ENCODE measurements at regions not wholly inside any gene's neighbourhood (a gene's known extent, or its start where the extent isn't known, plus 50 kb on each side); places are given as distances from the start of the nearest gene placed in this dataset.

DNA sequence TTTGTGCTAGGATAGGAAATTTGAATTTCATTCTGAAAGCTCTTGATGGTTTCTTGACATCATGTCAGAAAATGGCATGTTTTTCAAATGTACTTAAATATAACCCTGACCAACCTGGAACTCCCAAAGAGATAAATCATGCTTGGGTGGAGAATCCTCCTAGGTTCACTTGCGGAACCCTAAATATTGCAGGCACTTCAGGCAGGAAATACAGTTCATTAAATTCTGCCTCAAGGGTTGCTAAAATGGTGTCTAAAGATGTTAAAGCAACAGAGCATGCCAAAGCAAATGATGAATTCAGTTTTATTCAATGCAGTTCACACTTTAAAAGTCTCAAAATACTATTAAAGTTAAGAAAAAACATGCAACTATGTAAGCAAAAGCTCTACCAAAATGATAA lies 415.9 kb downstream of the SLITRK6 start:
- H3K9me3 ChIP-seq (ENCODE audit: control insufficient read depth, insufficient read depth, low read depth, low read length) = no peaks in the 10 kb centered on the region
- no peak for DNase-seq (ENCODE audit: low read depth in 2 of 2)
- no peak overlapping the region for H3K4me2 ChIP-seq (ENCODE audit: extremely low read depth, insufficient read depth, low read length)
- H3K9ac ChIP-seq (ENCODE audit: insufficient read depth, low read length) = no peak overlapping the region
- no peak overlapping the region for H3K4me3 ChIP-seq (replicated peaks in 1 of 4; ENCODE audit: control extremely low read depth in 1 of 4, insufficient read depth in 1 of 4, low read depth in 3 of 4, low read length in 4 of 4)
- H3K36me3 ChIP-seq (ENCODE audit: control insufficient read depth, insufficient read depth, low read length) = no peaks in the 10 kb centered on the region
- no peaks in the 10 kb centered on the region for H3K4me1 ChIP-seq (ENCODE audit: control insufficient read depth, extremely low read depth, insufficient read depth, low read length)
- no peaks in the 10 kb centered on the region for H3K79me2 ChIP-seq (ENCODE audit: control insufficient read depth, insufficient read depth, low read length)
- TF ChIP-seq EZH2 (IDR thresholded peaks at IDR 0.05; ENCODE audit: low read length, missing control alignments) = no peak
- TF ChIP-seq, protein P1, sequence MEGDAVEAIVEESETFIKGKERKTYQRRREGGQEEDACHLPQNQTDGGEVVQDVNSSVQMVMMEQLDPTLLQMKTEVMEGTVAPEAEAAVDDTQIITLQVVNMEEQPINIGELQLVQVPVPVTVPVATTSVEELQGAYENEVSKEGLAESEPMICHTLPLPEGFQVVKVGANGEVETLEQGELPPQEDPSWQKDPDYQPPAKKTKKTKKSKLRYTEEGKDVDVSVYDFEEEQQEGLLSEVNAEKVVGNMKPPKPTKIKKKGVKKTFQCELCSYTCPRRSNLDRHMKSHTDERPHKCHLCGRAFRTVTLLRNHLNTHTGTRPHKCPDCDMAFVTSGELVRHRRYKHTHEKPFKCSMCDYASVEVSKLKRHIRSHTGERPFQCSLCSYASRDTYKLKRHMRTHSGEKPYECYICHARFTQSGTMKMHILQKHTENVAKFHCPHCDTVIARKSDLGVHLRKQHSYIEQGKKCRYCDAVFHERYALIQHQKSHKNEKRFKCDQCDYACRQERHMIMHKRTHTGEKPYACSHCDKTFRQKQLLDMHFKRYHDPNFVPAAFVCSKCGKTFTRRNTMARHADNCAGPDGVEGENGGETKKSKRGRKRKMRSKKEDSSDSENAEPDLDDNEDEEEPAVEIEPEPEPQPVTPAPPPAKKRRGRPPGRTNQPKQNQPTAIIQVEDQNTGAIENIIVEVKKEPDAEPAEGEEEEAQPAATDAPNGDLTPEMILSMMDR (conservative IDR thresholded peaks at IDR 0.05 in 1 of 2, IDR thresholded peaks at IDR 0.05 in 1 of 2; ENCODE audit: low read depth in 1 of 2, low read length in 2 of 2) = no peak
- no peaks in the 10 kb centered on the region for H3K27me3 ChIP-seq (ENCODE audit: control insufficient read depth, insufficient read depth, low read length)
- H2AFZ ChIP-seq (ENCODE audit: low read length) = no peak overlapping the region
- no peaks in the 10 kb centered on the region for H4K20me1 ChIP-seq (ENCODE audit: control insufficient read depth, extremely low read depth, insufficient read depth, low read length)
- no peak overlapping the region for H3K27ac ChIP-seq (ENCODE audit: insufficient read depth, low read length)

DNA sequence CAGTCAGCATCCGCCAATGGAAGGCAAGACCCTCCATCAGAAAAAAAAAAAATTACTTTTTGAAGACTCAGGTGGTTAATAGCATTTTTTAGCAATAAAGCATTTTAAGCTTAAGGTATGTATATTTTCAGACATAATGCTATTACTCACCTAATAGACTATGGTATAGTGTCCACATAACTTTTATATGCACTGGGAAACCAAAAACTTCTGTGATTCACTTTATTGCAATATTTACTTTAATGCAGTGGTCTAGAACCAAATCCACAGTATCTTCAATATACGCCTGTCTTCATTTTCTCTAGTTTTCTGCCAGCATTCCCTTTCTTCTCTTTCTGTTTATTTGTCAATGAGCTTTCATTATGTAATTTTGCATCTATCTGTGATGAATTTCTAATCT lies 418.1 kb downstream of the SLITRK6 start:
- Histone ChIP-seq H3K27ac (ENCODE audit: insufficient read depth, low read length) (no peak overlapping the region), H3K36me3 (ENCODE audit: control insufficient read depth, insufficient read depth, low read length) (no peaks in the 10 kb centered on the region), H3K4me3 (replicated peaks in 1 of 4; ENCODE audit: control extremely low read depth in 1 of 4, insufficient read depth in 1 of 4, low read depth in 3 of 4, low read length in 4 of 4) (no peak overlapping the region), H3K9ac (ENCODE audit: insufficient read depth, low read length) (no peak overlapping the region), H3K4me1 (ENCODE audit: control insufficient read depth, extremely low read depth, insufficient read depth, low read length) (no peaks in the 10 kb centered on the region), H3K4me2 (ENCODE audit: extremely low read depth, insufficient read depth, low read length) (no peak overlapping the region), H2AFZ (ENCODE audit: low read length) (no peak overlapping the region), H3K9me3 (ENCODE audit: control insufficient read depth, insufficient read depth, low read depth, low read length) (no peaks in the 10 kb centered on the region), H3K27me3 (ENCODE audit: control insufficient read depth, insufficient read depth, low read length) (no peaks in the 10 kb centered on the region), H4K20me1 (ENCODE audit: control insufficient read depth, extremely low read depth, insufficient read depth, low read length) (no peaks in the 10 kb centered on the region), H3K79me2 (ENCODE audit: control insufficient read depth, insufficient read depth, low read length) (no peaks in the 10 kb centered on the region)
- TF ChIP-seq, protein P1 (conservative IDR thresholded peaks at IDR 0.05 in 1 of 2, IDR thresholded peaks at IDR 0.05 in 1 of 2; ENCODE audit: low read depth in 1 of 2, low read length in 2 of 2) = no peak
- no peak for TF ChIP-seq EZH2 (IDR thresholded peaks at IDR 0.05; ENCODE audit: low read length, missing control alignments)
- DNase-seq (ENCODE audit: low read depth in 2 of 2) = no peak

DNA sequence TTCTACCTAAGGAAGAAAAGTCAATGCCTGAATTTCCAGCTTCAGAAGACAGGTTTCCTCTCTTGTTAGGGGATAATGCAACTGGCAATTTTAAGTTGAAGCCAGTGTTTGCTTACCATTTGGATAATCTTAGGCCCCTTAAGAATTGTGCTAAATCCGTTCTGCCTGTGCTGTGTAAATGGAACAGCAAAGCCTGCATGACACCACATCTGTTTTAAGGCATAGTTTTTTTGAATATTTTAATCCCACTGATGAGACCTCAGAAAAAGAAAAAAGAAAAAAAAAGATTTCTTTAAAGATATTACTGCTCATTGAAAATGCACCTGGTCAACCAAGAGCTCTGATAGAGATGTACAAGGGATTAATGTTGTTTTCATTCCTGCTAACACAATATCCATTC lies 419.2 kb downstream of the SLITRK6 start:
- no peak for DNase-seq (ENCODE audit: low read depth in 2 of 2)
- Histone ChIP-seq H3K4me1 (ENCODE audit: control insufficient read depth, extremely low read depth, insufficient read depth, low read length) (no peaks in the 10 kb centered on the region), H3K4me3 (replicated peaks in 1 of 4; ENCODE audit: control extremely low read depth in 1 of 4, insufficient read depth in 1 of 4, low read depth in 3 of 4, low read length in 4 of 4) (peak overlapping the region in 1 of 4 experiments; percentile 31), H4K20me1 (ENCODE audit: control insufficient read depth, extremely low read depth, insufficient read depth, low read length) (no peaks in the 10 kb centered on the region), H3K9me3 (ENCODE audit: control insufficient read depth, insufficient read depth, low read depth, low read length) (no peaks in the 10 kb centered on the region), H3K27ac (ENCODE audit: insufficient read depth, low read length) (no peak overlapping the region), H3K4me2 (ENCODE audit: extremely low read depth, insufficient read depth, low read length) (no peak overlapping the region), H3K79me2 (ENCODE audit: control insufficient read depth, insufficient read depth, low read length) (no peaks in the 10 kb centered on the region), H3K36me3 (ENCODE audit: control insufficient read depth, insufficient read depth, low read length) (no peaks in the 10 kb centered on the region), H3K9ac (ENCODE audit: insufficient read depth, low read length) (no peak overlapping the region), H2AFZ (ENCODE audit: low read length) (peak overlapping the region; percentile 68), H3K27me3 (ENCODE audit: control insufficient read depth, insufficient read depth, low read length) (no peaks in the 10 kb centered on the region)
- TF ChIP-seq, protein P1 (conservative IDR thresholded peaks at IDR 0.05 in 1 of 2, IDR thresholded peaks at IDR 0.05 in 1 of 2; ENCODE audit: low read depth in 1 of 2, low read length in 2 of 2) = no peak
- no peak for TF ChIP-seq EZH2 (IDR thresholded peaks at IDR 0.05; ENCODE audit: low read length, missing control alignments)
